ENCODE measurements at regions not wholly inside any gene's neighbourhood (a gene's known extent, or its start where the extent isn't known, plus 50 kb on each side); places are given as distances from the start of the nearest gene placed in this dataset.

GRCh38 chr15:25176991-25177954 lies 222.5 kb downstream of the SNRPN start:
- no peaks in the 10 kb centered on the region for H3K36me3 ChIP-seq
- DNase-seq (peak in 2 of 4 donors; percentile 17 to 56), ATAC-seq (no peak)
- no peak overlapping the region for H3K4me3 ChIP-seq
- no peaks in the 10 kb centered on the region for H3K27me3 ChIP-seq
- no peaks in the 10 kb centered on the region for H3K4me1 ChIP-seq
- TF ChIP-seq CTCF (IDR thresholded peaks at IDR 0.05): no peak
- intact Hi-C loops (cut with DNase I): no loop called here
- peaks cover 0 to 100% of the 10 kb centered on the region in 2 donors for H3K9me3 ChIP-seq
- no peak overlapping the region for H3K27ac ChIP-seq

- H3K36me3 ChIP-seq: no peaks in the 10 kb centered on the region
- H3K9me3 ChIP-seq: peaks cover 0 to 100% of the 10 kb centered on the region in 2 donors
- no peak for ATAC-seq
- no peaks in the 10 kb centered on the region for H3K27me3 ChIP-seq
- TF ChIP-seq CTCF (IDR thresholded peaks at IDR 0.05): no peak
- H3K4me3 ChIP-seq: no peak overlapping the region
- peak in 1 of 4 donors; percentile 42 for DNase-seq
- no peak overlapping the region for H3K27ac ChIP-seq
- no peaks in the 10 kb centered on the region for H3K4me1 ChIP-seq
- intact Hi-C loops (cut with DNase I): no loop called here
Observed at GRCh38 chr15:25177955-25178801, 223.4 kb downstream of the SNRPN start.

GRCh38 chr15:25178835-25179672 lies 224.3 kb downstream of the SNRPN start:
- peaks cover 0 to 100% of the 10 kb centered on the region in 2 donors for H3K9me3 ChIP-seq
- H3K4me3 ChIP-seq: no peak overlapping the region
- no peak for TF ChIP-seq CTCF (IDR thresholded peaks at IDR 0.05)
- DNase-seq (peak in 2 of 4 donors; percentile 20 to 22), ATAC-seq (no peak)
- H3K27ac ChIP-seq: no peak overlapping the region
- no peaks in the 10 kb centered on the region for H3K36me3 ChIP-seq
- H3K4me1 ChIP-seq: no peaks in the 10 kb centered on the region
- intact Hi-C loops (cut with DNase I): no loop called here
- no peaks in the 10 kb centered on the region for H3K27me3 ChIP-seq

- Histone ChIP-seq H3K36me3 (no peaks in the 10 kb centered on the region), H3K4me1 (no peaks in the 10 kb centered on the region), H3K27me3 (no peaks in the 10 kb centered on the region), H3K4me3 (no peak overlapping the region), H3K27ac (no peak overlapping the region), H3K9me3 (peaks cover 0 to 100% of the 10 kb centered on the region in 2 donors)
- peak in 2 of 4 donors; percentile 29 to 53 for DNase-seq
- intact Hi-C loops (cut with DNase I): loop anchor here in 1 of 2 donors (10.0 kb wide), 1 partner anchor 65 kb away; no protein-coding TSS in a partner anchor
- no peak for TF ChIP-seq CTCF (IDR thresholded peaks at IDR 0.05)
- no peak for ATAC-seq
Observed at GRCh38 chr15:25179673-25180511, 225.1 kb downstream of the SNRPN start.
